ENCODE measurements at regions not wholly inside any gene's neighbourhood (a gene's known extent, or its start where the extent isn't known, plus 50 kb on each side); places are given as distances from the start of the nearest gene placed in this dataset.

DNA sequence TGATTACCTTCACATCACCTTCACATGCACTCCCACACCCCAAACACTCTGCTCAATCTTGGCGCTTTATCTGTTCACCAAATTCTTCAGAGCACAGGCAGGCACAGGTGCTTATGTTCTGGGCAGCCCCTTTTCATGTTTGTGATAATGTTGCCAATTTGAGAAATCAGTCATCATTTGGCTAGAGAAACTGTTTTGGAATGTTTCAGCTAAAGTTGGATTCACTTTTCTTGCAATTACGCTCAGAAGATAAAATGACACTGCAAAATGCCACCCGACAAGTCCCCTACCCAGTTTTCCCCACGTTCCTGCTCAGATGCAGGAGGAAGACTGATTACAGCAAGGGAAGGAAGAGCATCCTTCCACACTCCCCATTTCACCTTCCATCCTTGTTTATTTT, 192.9 kb upstream of the LRRN1 start:
- Mint-ChIP-seq H3K4me3 (ENCODE audit: low read depth) (no peak overlapping the region), H3K27ac (no peak overlapping the region), H3K4me1 (ENCODE audit: low read depth) (no peaks in the 10 kb centered on the region), H3K36me3 (ENCODE audit: low read depth) (no peaks in the 10 kb centered on the region), H3K9me3 (no peaks in the 10 kb centered on the region), H3K27me3 (ENCODE audit: low read depth) (no peaks in the 10 kb centered on the region)
- DNase-seq (ENCODE audit: low spot score): no peak
- intact Hi-C loops (cut with micrococcal nuclease): no loop called here

DNA sequence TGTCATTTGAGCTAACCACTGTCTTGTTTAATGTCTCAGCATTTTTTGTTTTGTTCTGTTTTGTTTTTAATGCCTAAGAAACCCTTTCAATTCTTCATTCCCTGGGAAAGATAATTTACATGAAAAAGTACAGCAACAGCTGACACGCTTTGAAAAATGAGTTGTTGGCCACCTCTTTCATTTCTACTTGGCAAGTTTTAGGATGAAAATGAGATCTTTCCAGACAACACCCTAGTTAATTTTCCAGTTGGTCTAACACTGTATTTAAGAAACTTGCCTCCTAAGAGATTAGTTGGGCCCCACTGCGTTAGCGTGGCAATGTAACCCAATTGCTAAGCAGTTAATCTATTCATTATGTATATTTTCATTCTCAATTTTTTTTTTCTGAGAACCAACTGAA, 194.0 kb upstream of the LRRN1 start:
- no peaks in the 10 kb centered on the region for H3K4me1 Mint-ChIP-seq (ENCODE audit: low read depth)
- no peak overlapping the region for H3K4me3 Mint-ChIP-seq (ENCODE audit: low read depth)
- no peaks in the 10 kb centered on the region for H3K27me3 Mint-ChIP-seq (ENCODE audit: low read depth)
- no peak for DNase-seq (ENCODE audit: low spot score)
- no peaks in the 10 kb centered on the region for H3K9me3 Mint-ChIP-seq
- H3K27ac Mint-ChIP-seq: no peak overlapping the region
- no peaks in the 10 kb centered on the region for H3K36me3 Mint-ChIP-seq (ENCODE audit: low read depth)
- intact Hi-C loops (cut with micrococcal nuclease): no loop called here

DNA sequence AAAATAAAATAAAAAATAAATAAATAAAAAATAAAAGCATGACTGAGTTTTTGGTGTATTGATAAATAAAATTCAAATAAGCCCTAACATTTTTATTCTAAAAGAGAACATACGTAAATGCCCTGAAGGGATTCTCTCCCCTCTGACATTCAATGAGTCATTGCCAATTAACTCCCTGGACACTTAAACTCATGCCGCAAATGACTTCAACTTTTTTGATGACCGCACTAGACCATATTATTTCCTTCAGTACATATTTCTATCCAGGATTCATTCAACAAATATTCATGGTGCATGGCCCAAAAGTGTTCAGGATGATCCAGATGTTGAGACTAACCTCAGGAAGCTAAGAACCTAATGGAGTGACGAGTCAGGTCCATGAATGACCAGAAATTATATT, 195.9 kb upstream of the LRRN1 start:
- no peaks in the 10 kb centered on the region for H3K27me3 Mint-ChIP-seq (ENCODE audit: low read depth)
- no peaks in the 10 kb centered on the region for H3K4me1 Mint-ChIP-seq (ENCODE audit: low read depth)
- no peak overlapping the region for H3K4me3 Mint-ChIP-seq (ENCODE audit: low read depth)
- intact Hi-C loops (cut with micrococcal nuclease): no loop called here
- H3K27ac Mint-ChIP-seq: no peak overlapping the region
- H3K36me3 Mint-ChIP-seq (ENCODE audit: low read depth): no peaks in the 10 kb centered on the region
- no peak for DNase-seq (ENCODE audit: low spot score)
- H3K9me3 Mint-ChIP-seq: no peaks in the 10 kb centered on the region

DNA sequence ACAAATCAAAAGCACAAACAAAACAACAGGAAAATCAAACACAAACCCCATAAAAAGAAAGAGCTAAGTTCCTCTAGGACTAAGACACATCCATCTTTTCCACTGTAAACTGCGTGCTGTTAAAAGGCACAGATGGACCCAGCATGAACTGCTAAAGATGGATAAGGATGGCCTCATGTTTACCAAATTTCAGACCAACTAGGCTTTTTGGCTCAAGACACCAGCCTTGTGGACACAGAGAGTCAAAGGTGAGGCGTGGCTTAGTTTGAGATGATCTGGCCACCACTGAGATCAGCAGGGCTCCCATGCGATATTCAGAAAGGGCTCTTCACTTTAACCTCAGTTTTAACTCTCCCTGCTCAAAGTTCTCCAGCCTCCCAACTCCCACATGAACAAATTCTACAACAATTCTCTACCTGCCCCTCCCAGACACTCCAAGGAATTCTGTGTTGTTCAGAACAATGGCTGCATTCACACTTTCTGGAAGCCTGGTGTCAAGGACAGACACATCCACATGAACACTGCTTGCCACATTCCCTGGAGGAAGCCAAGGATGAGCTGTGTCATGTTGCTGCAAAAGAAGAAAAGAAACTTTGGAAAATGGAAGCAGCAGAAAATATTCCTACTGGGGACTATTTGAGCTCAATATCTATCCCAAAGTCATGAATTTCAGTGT, 198.4 kb upstream of the LRRN1 start:
- H3K27me3 Mint-ChIP-seq (ENCODE audit: low read depth): no peaks in the 10 kb centered on the region
- no peak overlapping the region for H3K4me3 Mint-ChIP-seq (ENCODE audit: low read depth)
- H3K4me1 Mint-ChIP-seq (ENCODE audit: low read depth): no peaks in the 10 kb centered on the region
- no peaks in the 10 kb centered on the region for H3K36me3 Mint-ChIP-seq (ENCODE audit: low read depth)
- DNase-seq (ENCODE audit: low spot score): no peak
- intact Hi-C loops (cut with micrococcal nuclease): no loop called here
- H3K9me3 Mint-ChIP-seq: no peaks in the 10 kb centered on the region
- no peak overlapping the region for H3K27ac Mint-ChIP-seq

DNA sequence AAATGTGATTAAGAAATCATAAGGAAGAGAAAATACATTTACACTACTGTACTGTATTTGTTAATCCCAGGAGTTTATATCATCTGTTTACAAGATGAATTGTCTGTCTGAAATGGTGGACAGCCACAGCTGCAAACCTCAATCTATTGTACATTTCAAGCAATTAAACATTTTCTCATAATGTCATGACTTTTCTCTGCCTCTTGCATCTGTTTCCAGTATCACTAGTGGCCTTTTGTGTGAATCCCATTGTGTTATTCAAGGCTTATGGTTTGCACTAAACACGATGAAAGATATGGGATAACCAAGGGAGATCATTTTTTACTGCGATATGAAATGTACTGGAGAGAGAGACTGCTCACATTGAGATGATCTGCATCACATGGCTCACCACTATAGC, 200.2 kb upstream of the LRRN1 start:
- no peaks in the 10 kb centered on the region for H3K36me3 Mint-ChIP-seq (ENCODE audit: low read depth)
- H3K4me1 Mint-ChIP-seq (ENCODE audit: low read depth): no peaks in the 10 kb centered on the region
- no peaks in the 10 kb centered on the region for H3K9me3 Mint-ChIP-seq
- no peak overlapping the region for H3K27ac Mint-ChIP-seq
- no peak for DNase-seq (ENCODE audit: low spot score)
- H3K27me3 Mint-ChIP-seq (ENCODE audit: low read depth): no peaks in the 10 kb centered on the region
- H3K4me3 Mint-ChIP-seq (ENCODE audit: low read depth): no peak overlapping the region
- intact Hi-C loops (cut with micrococcal nuclease): no loop called here

DNA sequence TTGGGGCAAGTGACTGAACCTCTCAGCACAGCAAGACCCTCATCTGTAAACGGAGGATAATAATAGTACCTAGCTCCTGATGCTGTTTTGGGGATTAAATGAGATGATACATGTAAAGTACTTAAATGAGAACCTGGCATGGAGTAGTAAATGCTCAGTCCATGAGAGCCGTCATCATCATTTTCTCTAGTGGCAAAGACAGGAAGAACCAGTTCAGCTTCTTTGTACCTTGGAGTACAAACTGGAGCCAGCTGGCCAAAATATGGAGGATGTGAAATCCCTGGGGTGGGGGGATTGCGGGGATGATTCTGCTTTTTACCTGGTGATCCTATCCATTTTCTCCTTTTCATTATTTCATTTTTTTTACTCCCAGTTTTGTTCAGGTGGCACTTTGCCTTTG, 204.2 kb upstream of the LRRN1 start:
- no peaks in the 10 kb centered on the region for H3K4me1 Mint-ChIP-seq (ENCODE audit: low read depth)
- intact Hi-C loops (cut with micrococcal nuclease): no loop called here

DNA sequence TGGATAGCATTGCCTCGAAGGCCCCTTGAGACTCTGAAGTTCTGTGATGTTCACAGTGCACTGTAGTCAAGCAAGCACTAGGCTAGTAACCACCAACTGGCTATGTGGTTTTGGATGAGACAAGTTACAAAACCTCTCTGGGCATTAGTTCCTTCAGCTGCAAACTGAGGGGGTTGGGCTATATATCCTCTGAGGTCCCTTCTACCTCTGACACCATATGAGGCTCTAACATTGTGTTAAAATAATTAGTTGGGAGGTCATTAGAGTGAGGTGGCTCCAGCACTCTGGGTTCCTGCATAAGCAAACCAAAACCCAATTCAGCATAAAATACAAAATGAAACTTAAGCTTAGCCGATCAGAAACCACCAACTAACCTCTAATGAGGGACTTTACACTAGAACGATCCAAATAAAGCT, 209.5 kb upstream of the LRRN1 start:
- Mint-ChIP-seq H3K4me1 (ENCODE audit: low read depth) (no peaks in the 10 kb centered on the region), H3K27ac (no peak overlapping the region), H3K36me3 (ENCODE audit: low read depth) (no peaks in the 10 kb centered on the region), H3K9me3 (no peaks in the 10 kb centered on the region), H3K27me3 (ENCODE audit: low read depth) (no peaks in the 10 kb centered on the region), H3K4me3 (ENCODE audit: low read depth) (no peak overlapping the region)
- no peak for DNase-seq (ENCODE audit: low spot score)
- intact Hi-C loops (cut with micrococcal nuclease): no loop called here

More for the DNA sequence above, 204.2 kb upstream of the LRRN1 start:
- H3K36me3 Mint-ChIP-seq (ENCODE audit: low read depth): no peaks in the 10 kb centered on the region
- H3K27ac Mint-ChIP-seq: no peak overlapping the region
- H3K4me3 Mint-ChIP-seq (ENCODE audit: low read depth): no peak overlapping the region
- no peaks in the 10 kb centered on the region for H3K27me3 Mint-ChIP-seq (ENCODE audit: low read depth)
- no peaks in the 10 kb centered on the region for H3K9me3 Mint-ChIP-seq
- DNase-seq (ENCODE audit: low spot score): no peak

DNA sequence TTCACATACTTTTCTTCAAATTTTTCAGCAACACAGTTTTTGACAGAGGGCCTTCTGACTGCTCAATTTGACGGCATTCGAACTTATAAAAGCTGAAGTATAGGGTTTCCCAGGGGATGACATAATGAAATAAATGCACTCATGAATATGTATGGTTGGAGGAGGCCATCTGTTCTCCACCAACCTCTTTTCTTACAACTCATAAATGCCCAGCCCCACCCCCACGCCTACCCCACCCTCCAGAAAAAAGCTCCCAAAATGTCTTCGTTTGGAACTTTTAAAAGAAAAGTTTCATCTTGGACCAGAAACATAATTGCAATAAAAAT, 211.6 kb upstream of the LRRN1 start:
- no peak for DNase-seq (ENCODE audit: low spot score)
- H3K4me3 Mint-ChIP-seq (ENCODE audit: low read depth): no peak overlapping the region
- H3K27ac Mint-ChIP-seq: no peak overlapping the region
- no peaks in the 10 kb centered on the region for H3K4me1 Mint-ChIP-seq (ENCODE audit: low read depth)
- no peaks in the 10 kb centered on the region for H3K27me3 Mint-ChIP-seq (ENCODE audit: low read depth)
- no peaks in the 10 kb centered on the region for H3K9me3 Mint-ChIP-seq
- intact Hi-C loops (cut with micrococcal nuclease): no loop called here
- H3K36me3 Mint-ChIP-seq (ENCODE audit: low read depth): no peaks in the 10 kb centered on the region

DNA sequence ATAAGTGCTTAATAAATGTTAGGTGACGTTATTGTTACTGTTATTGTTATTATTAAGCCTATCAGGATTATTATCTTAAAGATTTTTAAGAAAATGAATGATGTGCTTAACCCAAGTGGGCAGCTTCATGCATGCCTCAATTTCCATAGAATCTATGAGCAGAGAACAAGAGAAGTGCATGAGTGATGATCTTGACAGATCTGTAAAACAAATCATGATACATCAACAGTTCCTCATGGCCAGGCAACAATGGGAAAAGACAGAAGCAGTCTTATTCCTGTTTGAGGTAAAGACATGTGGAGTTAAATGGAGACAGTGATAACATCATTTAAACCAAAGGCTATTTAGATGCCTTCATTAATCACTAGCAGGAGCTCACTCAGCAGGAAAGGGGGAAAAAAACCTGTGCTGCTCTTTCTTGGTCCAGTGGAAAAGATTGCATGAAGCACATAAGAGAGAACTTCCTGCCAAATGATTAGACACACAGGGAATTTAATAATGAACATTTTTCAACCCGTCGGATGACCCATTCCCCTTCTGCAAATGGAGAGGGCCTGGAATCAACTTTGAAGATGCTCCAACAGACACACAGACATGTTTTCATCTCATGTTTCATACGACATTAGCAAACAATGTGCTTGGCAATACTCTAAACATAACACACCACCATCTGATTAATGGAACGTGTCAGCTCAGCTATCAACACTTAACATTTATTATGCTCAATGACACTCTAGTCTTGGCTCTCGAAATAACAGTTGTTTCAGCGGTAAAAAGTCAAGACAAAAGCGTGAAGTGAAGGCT, 212.2 kb upstream of the LRRN1 start:
- Mint-ChIP-seq H3K27me3 (ENCODE audit: low read depth) (no peaks in the 10 kb centered on the region), H3K27ac (no peak overlapping the region), H3K9me3 (no peaks in the 10 kb centered on the region), H3K4me1 (ENCODE audit: low read depth) (no peaks in the 10 kb centered on the region), H3K4me3 (ENCODE audit: low read depth) (no peak overlapping the region), H3K36me3 (ENCODE audit: low read depth) (no peaks in the 10 kb centered on the region)
- intact Hi-C loops (cut with micrococcal nuclease): no loop called here
- no peak for DNase-seq (ENCODE audit: low spot score)

DNA sequence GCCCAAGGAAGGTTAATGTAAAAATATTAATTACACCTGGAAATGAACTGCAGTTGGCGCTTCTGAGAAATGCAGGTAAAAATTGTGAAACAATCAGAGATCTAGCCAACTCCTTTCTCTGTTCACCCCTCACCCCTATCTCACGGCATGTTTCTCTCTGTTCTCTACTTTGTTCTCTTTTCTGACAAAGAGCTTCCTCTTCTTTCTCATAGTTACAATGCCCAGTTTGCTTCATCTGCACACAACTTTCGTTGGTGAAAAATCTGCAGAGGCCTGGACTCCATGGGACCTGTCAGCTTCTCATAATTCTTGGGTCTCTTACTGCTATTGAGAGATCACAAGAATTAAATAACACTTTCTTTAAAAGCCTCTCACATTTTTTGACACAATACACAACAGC, 212.9 kb upstream of the LRRN1 start:
- Mint-ChIP-seq H3K9me3 (no peaks in the 10 kb centered on the region), H3K36me3 (ENCODE audit: low read depth) (no peaks in the 10 kb centered on the region), H3K27me3 (ENCODE audit: low read depth) (no peaks in the 10 kb centered on the region), H3K4me3 (ENCODE audit: low read depth) (no peak overlapping the region), H3K27ac (no peak overlapping the region), H3K4me1 (ENCODE audit: low read depth) (no peaks in the 10 kb centered on the region)
- intact Hi-C loops (cut with micrococcal nuclease): no loop called here
- DNase-seq (ENCODE audit: low spot score): no peak

DNA sequence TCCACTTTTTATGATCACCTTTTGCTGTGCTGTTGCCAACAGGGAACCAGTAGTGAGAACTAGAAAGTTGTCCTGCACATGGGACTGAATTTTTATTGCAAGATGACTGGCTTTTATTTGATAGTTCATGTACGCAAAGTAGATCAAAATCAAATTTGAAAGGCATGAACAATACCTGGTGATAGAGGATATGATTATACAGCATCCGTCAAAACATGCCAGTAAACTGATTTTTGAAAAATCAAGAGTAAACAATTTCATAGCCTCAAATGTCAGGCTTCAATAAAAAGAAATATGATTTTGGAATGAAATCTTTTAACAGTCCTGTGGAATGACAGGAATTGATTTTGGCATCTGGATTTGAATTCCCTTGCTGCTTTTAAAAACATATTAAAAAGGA, 219.6 kb upstream of the LRRN1 start:
- DNase-seq (ENCODE audit: low spot score): no peak
- H3K4me1 Mint-ChIP-seq (ENCODE audit: low read depth): no peaks in the 10 kb centered on the region
- H3K4me3 Mint-ChIP-seq (ENCODE audit: low read depth): no peak overlapping the region
- no peaks in the 10 kb centered on the region for H3K36me3 Mint-ChIP-seq (ENCODE audit: low read depth)
- intact Hi-C loops (cut with micrococcal nuclease): no loop called here
- no peak overlapping the region for H3K27ac Mint-ChIP-seq
- H3K9me3 Mint-ChIP-seq: no peaks in the 10 kb centered on the region
- H3K27me3 Mint-ChIP-seq (ENCODE audit: low read depth): no peaks in the 10 kb centered on the region

DNA sequence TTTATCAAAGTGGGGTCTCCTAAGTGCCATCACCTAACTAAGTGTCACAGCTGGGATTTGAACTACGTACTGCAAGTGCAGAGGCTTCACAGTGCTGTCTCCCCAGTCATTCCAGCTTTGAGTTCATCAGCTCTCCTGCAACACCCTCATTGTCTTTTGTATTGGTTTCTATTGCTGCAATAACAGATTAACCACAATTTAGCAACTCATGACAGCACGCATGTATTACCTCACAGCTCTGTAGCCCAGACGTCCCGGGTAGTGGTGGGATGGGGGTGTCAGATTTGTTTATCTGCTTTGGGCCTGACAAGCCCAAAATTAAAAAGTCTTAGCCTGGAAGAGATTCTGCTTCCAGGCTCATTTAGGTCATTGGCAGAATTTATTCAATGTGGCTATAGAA, 220.5 kb upstream of the LRRN1 start:
- intact Hi-C loops (cut with micrococcal nuclease): no loop called here
- Mint-ChIP-seq H3K4me3 (ENCODE audit: low read depth) (no peak overlapping the region), H3K36me3 (ENCODE audit: low read depth) (no peaks in the 10 kb centered on the region), H3K27me3 (ENCODE audit: low read depth) (no peaks in the 10 kb centered on the region), H3K27ac (no peak overlapping the region), H3K4me1 (ENCODE audit: low read depth) (no peaks in the 10 kb centered on the region), H3K9me3 (no peaks in the 10 kb centered on the region)
- DNase-seq (ENCODE audit: low spot score): no peak

DNA sequence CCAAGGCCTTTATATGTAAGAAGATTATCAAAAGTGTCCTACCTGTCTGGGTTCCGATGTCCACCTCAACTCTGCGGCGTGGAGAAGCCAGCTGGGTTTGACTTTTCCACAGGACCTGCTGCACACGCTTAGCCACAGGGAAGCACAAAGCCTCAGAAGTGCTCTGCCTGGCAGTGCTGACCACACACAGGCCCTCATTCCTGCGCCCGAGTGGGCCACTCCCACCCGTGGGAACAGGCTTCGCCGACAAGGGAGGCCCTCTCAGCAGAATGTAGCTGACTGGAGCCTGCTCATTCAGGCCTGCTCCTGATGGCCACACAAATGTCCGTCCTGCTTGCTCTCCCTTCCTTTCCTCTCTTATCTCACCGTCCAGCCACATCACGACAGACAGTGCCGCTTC, 221.4 kb upstream of the LRRN1 start:
- Mint-ChIP-seq H3K27me3 (ENCODE audit: low read depth) (no peaks in the 10 kb centered on the region), H3K4me3 (ENCODE audit: low read depth) (no peak overlapping the region), H3K4me1 (ENCODE audit: low read depth) (no peaks in the 10 kb centered on the region), H3K36me3 (ENCODE audit: low read depth) (no peaks in the 10 kb centered on the region), H3K27ac (no peak overlapping the region), H3K9me3 (no peaks in the 10 kb centered on the region)
- intact Hi-C loops (cut with micrococcal nuclease): no loop called here
- no peak for DNase-seq (ENCODE audit: low spot score)

Measured in activated T-helper 2 cell treated with anti-CD3 and anti-CD28 coated beads, Interferon-gamma antibody, Interleukin-2, Interleukin-4, amounts not matched to agents 10 μg/mL and 5 μg/mL and 100 μg/mL, durations not matched to agents 14 hours and 24 hours and 36 hours (primary cell).